CD14-positive monocyte (primary cell): ENCODE measurements at regions not wholly inside any gene's neighbourhood (a gene's known extent, or its start where the extent isn't known, plus 50 kb on each side); places are given as distances from the start of the nearest gene placed in this dataset.
"Not testable (repeated sequence)": the region's sequence is repeated elsewhere in the genome, so short reads cannot be mapped to it uniquely, and the experiment has no call there.

ENCODE experiments used
- DNase-seq, 3 donors: peaks; one replicate each; pipeline ENCODE4 v3.0.0-alpha.2; 2011 to 2022
- H2AFZ ChIP-seq: 2 replicates; pipeline ENCODE4 v1.6.0; 2012; ENCODE audit warnings: mild to moderate bottlenecking, low read depth, low read length, inconsistent platforms; ENCODE audit not compliant: insufficient read depth, poor library complexity, severe bottlenecking
- H3K27ac ChIP-seq, 2 donors: 1 replicate in 1 of 2; 2 replicates in 1 of 2; pipeline ENCODE4 v1.5.1; 2012 to 2013; ENCODE audit warnings: low read length in 2 of 2, control low read depth in 1 of 2, inconsistent platforms in 1 of 2, low read depth in 1 of 2, mild to moderate bottlenecking in 1 of 2
- H3K27me3 ChIP-seq, 2 donors: one replicate each; pipeline versions ENCODE4 v1.6.0 to v1.6.1; 2011 to 2013; ENCODE audit warnings: low read length in 2 of 2; ENCODE audit not compliant: control insufficient read depth in 2 of 2, insufficient read depth in 2 of 2
- H3K36me3 ChIP-seq, 2 donors: replicated peaks in 1 of 2; 1 replicate in 1 of 2; 2 replicates in 1 of 2; pipeline versions ENCODE4 v1.5.1 to v1.6.1; 2012 to 2013; ENCODE audit warnings: low read length in 2 of 2, control low read depth in 1 of 2, inconsistent platforms in 1 of 2, mild to moderate bottlenecking in 1 of 2; ENCODE audit not compliant: insufficient read depth in 2 of 2, control insufficient read depth in 1 of 2
- H3K4me1 ChIP-seq, 2 donors: 1 replicate in 1 of 2; 2 replicates in 1 of 2; pipeline versions ENCODE4 v1.5.1 to v1.6.1; 2012 to 2013; ENCODE audit warnings: low read length in 2 of 2, control low read depth in 1 of 2, inconsistent platforms in 1 of 2, mild to moderate bottlenecking in 1 of 2, moderate library complexity in 1 of 2; ENCODE audit not compliant: insufficient read depth in 2 of 2, control insufficient read depth in 1 of 2
- H3K4me2 ChIP-seq: replicated peaks from 2 replicates; pipeline ENCODE3; 2012; ENCODE audit warnings: low read length, moderate library complexity, mild to moderate bottlenecking; ENCODE audit not compliant: poor library complexity, severe bottlenecking; ENCODE audit errors: extremely low read depth
- H3K4me3 ChIP-seq, 3 experiments: fragments of 200-600 bp in 1 of 3; sonication (generic) in 1 of 3; replicated peaks in 1 of 3; 1 replicate in 2 of 3; 2 replicates in 1 of 3; pipeline ENCODE4 v1.5.1; 2011 to 2013; ENCODE audit warnings: low read length in 3 of 3, mild to moderate bottlenecking in 3 of 3, control low read depth in 2 of 3, low read depth in 2 of 3, inconsistent platforms in 1 of 3, moderate library complexity in 1 of 3
- H3K79me2 ChIP-seq: 2 replicates; pipeline ENCODE4 v1.6.0; 2012; ENCODE audit warnings: mild to moderate bottlenecking, control low read depth, inconsistent platforms, low read length, moderate library complexity; ENCODE audit not compliant: insufficient read depth
- H3K9ac ChIP-seq: 2 replicates; pipeline ENCODE4 v1.6.0; 2017; ENCODE audit warnings: low read length, mild to moderate bottlenecking; ENCODE audit not compliant: insufficient read depth, poor library complexity, severe bottlenecking
- H3K9me3 ChIP-seq, 2 donors: replicated peaks in 1 of 2; 1 replicate in 1 of 2; 2 replicates in 1 of 2; pipeline versions ENCODE4 v1.5.1 to v1.6.1; 2012 to 2013; ENCODE audit warnings: low read length in 2 of 2, control low read depth in 1 of 2; ENCODE audit not compliant: control insufficient read depth in 1 of 2, insufficient read depth in 1 of 2
- H4K20me1 ChIP-seq: 2 replicates; pipeline ENCODE4 v1.6.0; 2012; ENCODE audit warnings: mild to moderate bottlenecking, low read length, control low read depth, moderate library complexity; ENCODE audit not compliant: insufficient read depth
- H3K27ac Mint-ChIP-seq, 7 donors: one replicate each; pipeline ENCODE4 v1.8.0; 2020; ENCODE audit warnings: mild to moderate bottlenecking in 7 of 7, mixed read lengths in 7 of 7, moderate library complexity in 6 of 7, inconsistent platforms in 2 of 7
- H3K27me3 Mint-ChIP-seq, 3 donors: one replicate each; pipeline ENCODE4 v1.8.0; 2021 to 2022; ENCODE audit warnings: low read depth in 3 of 3, mild to moderate bottlenecking in 3 of 3, mixed read lengths in 3 of 3, moderate library complexity in 3 of 3, inconsistent platforms in 1 of 3
- H3K36me3 Mint-ChIP-seq, 2 donors: one replicate each; pipeline ENCODE4 v1.8.0; 2020; ENCODE audit warnings: mixed read lengths in 2 of 2, inconsistent platforms in 1 of 2, mild to moderate bottlenecking in 1 of 2
- H3K4me1 Mint-ChIP-seq: one replicate; pipeline ENCODE4 v1.8.0; 2020; ENCODE audit warnings: mild to moderate bottlenecking, mixed read lengths
- H3K4me3 Mint-ChIP-seq, 2 donors: one replicate each; pipeline ENCODE4 v1.8.0; 2020; ENCODE audit warnings: mild to moderate bottlenecking in 2 of 2, mixed read lengths in 2 of 2, moderate library complexity in 1 of 2
- H3K9me3 Mint-ChIP-seq, 7 donors: one replicate each; pipeline ENCODE4 v1.8.0; 2020 to 2022; ENCODE audit warnings: mixed read lengths in 7 of 7, mild to moderate bottlenecking in 6 of 7, moderate library complexity in 6 of 7, inconsistent platforms in 2 of 7
- CTCF ChIP-seq: fragments of 200-600 bp; IDR thresholded peaks from one replicate; pipeline ENCODE4 v1.8.0; 2022; ENCODE audit warnings: antibody characterized with exemption, mild to moderate bottlenecking
- WGBS: methylation state at CpG from one replicate; pipeline ENCODE4 v1.1.5; 2013; ENCODE audit warnings: missing lambda C conversion rate; ENCODE audit not compliant: insufficient coverage; 5-methylcytosine and 5-hydroxymethylcytosine counted together
- intact Hi-C, 2 donors: fragments of 100-400 bp; cut with micrococcal nuclease; formaldehyde crosslinking; loops; one replicate each; pipeline versions ENCODE4 v1.15.0 to v1.15.1; 2023

- no peak for DNase-seq
- no peaks in the 10 kb centered on the region for H3K4me1 ChIP-seq
- WGBS, result no CpG with 5 or more reads among the region's 3 CpGs
- no peak for TF ChIP-seq CTCF
- no peaks in the 10 kb centered on the region for H4K20me1 ChIP-seq
- H3K4me3 Mint-ChIP-seq, result no peak overlapping the region
- no peak overlapping the region for H3K27ac ChIP-seq
- no peak overlapping the region for H3K27ac Mint-ChIP-seq
- intact Hi-C loops, result no loop called here
- H3K27me3 Mint-ChIP-seq, result peaks cover 0 to 3% (median 2%) of the 10 kb centered on the region in 3 donors
- H3K36me3 ChIP-seq, result no peaks in the 10 kb centered on the region
- H3K9ac ChIP-seq, result no peak overlapping the region
- no peak overlapping the region for H3K4me3 ChIP-seq
- no peaks in the 10 kb centered on the region for H3K4me1 Mint-ChIP-seq
- H3K9me3 Mint-ChIP-seq, result peaks cover 0 to 14% (median 5%) of the 10 kb centered on the region in 7 donors
- no peaks in the 10 kb centered on the region for H3K79me2 ChIP-seq
- no peak overlapping the region for H3K4me2 ChIP-seq
- H2AFZ ChIP-seq, result no peak overlapping the region
- H3K36me3 Mint-ChIP-seq, result no peaks in the 10 kb centered on the region
- H3K9me3 ChIP-seq, result no peaks in the 10 kb centered on the region
- no peaks in the 10 kb centered on the region for H3K27me3 ChIP-seq
Measured at GRCh38 chr3:61409638-61410037, 151.7 kb upstream of the PTPRG start.

DNA sequence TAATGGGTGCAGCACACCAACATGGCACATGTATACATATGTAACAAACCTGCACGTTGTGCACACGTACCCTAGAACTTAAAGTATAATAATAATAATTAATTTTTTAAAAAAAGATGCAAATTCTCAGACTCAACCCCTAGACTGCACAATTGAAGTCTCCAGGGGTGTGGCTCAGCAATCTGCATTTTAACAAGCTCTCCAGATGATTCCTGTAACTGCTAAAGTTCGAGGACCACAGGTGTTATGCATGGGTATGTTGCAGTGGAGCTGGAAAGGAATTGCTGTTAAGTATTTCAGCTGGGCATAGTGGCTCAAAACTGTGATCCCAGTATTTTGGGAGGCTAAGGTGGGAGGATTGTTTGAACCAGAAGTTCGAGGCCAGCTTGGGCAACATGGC is 151.0 kb upstream of the PTPRG start:
- H3K27ac ChIP-seq, H3K27me3 Mint-ChIP-seq, intact Hi-C loops, H3K9me3 ChIP-seq, H3K27ac Mint-ChIP-seq, DNase-seq, H3K9ac ChIP-seq, H3K79me2 ChIP-seq, H3K4me1 ChIP-seq, H3K4me2 ChIP-seq, H3K4me3 ChIP-seq, H3K36me3 ChIP-seq, H3K27me3 ChIP-seq, H2AFZ ChIP-seq, H3K4me3 Mint-ChIP-seq, H3K36me3 Mint-ChIP-seq, H3K4me1 Mint-ChIP-seq, H4K20me1 ChIP-seq: not testable (repeated sequence)
- 80% methylated on average over 1 of the region's 4 CpGs for WGBS
- peaks cover 0 to 17% (median 5%) of the 10 kb centered on the region in 7 donors for H3K9me3 Mint-ChIP-seq
